ENCODE measurements at regions not wholly inside any gene's neighbourhood (a gene's known extent, or its start where the extent isn't known, plus 50 kb on each side); places are given as distances from the start of the nearest gene placed in this dataset.
"Not testable (repeated sequence)": the region's sequence is repeated elsewhere in the genome, so short reads cannot be mapped to it uniquely, and the experiment has no call there.

DNA sequence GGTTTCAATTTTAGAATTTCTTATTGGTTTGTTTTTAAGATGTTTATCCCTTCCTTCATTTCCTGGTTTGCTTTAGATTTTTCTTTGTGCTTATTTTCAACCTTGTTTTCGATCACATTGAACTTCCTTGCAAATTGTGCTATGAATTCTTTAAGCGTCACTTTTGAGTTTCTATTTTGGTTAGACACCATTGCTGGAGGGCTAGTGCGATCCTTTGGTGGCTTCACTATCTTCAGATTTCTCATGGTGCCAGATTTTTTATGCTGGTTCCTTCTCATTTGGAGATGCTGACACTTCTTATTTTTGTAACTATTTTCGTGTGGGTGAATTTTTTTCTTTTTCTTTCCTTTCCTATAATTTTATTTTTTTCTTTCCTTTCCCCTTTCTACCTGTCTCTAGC is 227.2 kb upstream of the HDX start:
- WGBS (ENCODE audit: insufficient coverage, low lambda C conversion rate), result 87% methylated on average over 3 of the region's 4 CpGs
- no peaks in the 10 kb centered on the region for H3K4me1 ChIP-seq (ENCODE audit: control insufficient read depth, insufficient read depth, low read length)
- no peak for DNase-seq
- no peaks in the 10 kb centered on the region for H3K36me3 ChIP-seq (ENCODE audit: control insufficient read depth, insufficient read depth, low read length)
- H3K27ac ChIP-seq (ENCODE audit: low read length), result no peak overlapping the region
- H3K27me3 ChIP-seq (ENCODE audit: control insufficient read depth, insufficient read depth, low read length), result no peaks in the 10 kb centered on the region
- no peak overlapping the region for H3K4me3 ChIP-seq (ENCODE audit: low read length)
- H3K9me3 ChIP-seq (ENCODE audit: control insufficient read depth, low read depth, low read length), result no peaks in the 10 kb centered on the region

DNA sequence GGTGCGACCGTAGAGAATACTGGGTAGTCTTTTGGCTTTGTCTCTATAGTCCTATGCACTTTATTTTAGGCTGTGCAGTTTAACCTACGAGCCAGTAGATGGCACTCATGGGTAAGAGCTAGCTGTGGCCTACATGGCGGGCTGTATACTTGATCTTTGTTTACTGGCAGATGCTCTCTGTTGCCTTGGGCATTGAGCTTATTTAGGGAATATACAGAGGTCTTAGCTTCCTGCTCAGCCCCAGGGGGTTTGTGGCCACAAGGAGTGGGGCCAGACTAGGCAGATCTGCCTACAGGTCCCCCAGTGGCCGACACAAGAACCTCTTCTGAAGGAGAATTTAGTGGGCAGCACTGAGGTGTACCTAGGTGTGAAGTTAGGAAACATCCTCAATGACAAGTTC is 227.6 kb upstream of the HDX start:
- WGBS (ENCODE audit: insufficient coverage, low lambda C conversion rate), result 8% methylated on average over 2 of the region's 5 CpGs
- H3K36me3 ChIP-seq (ENCODE audit: control insufficient read depth, insufficient read depth, low read length), result no peaks in the 10 kb centered on the region
- H3K4me1 ChIP-seq (ENCODE audit: control insufficient read depth, insufficient read depth, low read length), result no peaks in the 10 kb centered on the region
- H3K4me3 ChIP-seq (ENCODE audit: low read length), result no peak overlapping the region
- no peak overlapping the region for H3K27ac ChIP-seq (ENCODE audit: low read length)
- H3K9me3 ChIP-seq (ENCODE audit: control insufficient read depth, low read depth, low read length), result no peaks in the 10 kb centered on the region
- DNase-seq, result peak in 1 of 2 donors; percentile 17
- H3K27me3 ChIP-seq (ENCODE audit: control insufficient read depth, insufficient read depth, low read length), result no peaks in the 10 kb centered on the region

DNA sequence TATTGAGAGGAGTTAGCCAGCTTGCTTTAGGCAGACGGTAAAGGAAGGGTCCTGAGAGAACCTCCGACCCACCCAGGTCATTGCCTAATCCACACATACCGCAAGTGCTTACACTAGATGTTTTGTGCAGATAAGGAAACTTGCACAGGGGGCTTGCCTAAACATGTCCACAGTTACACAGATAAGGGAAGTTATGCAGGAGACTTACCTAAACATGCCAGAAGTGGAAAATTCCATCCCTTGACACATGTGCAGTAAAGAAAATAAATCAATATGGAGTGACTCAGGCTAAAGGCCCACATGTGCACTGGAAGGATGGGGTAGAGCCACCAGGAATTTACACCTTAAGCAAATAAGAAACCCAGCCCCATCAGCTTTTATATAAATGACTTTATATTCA is 232.8 kb upstream of the HDX start:
- no peak overlapping the region for H3K4me3 ChIP-seq (ENCODE audit: low read length)
- H3K27ac ChIP-seq (ENCODE audit: low read length), result no peak overlapping the region
- no CpG with 5 or more reads among the region's 3 CpGs for WGBS (ENCODE audit: insufficient coverage, low lambda C conversion rate)
- DNase-seq, result no peak
- H3K4me1 ChIP-seq (ENCODE audit: control insufficient read depth, insufficient read depth, low read length), result no peaks in the 10 kb centered on the region
- H3K36me3 ChIP-seq (ENCODE audit: control insufficient read depth, insufficient read depth, low read length), result no peaks in the 10 kb centered on the region
- no peaks in the 10 kb centered on the region for H3K9me3 ChIP-seq (ENCODE audit: control insufficient read depth, low read depth, low read length)
- no peaks in the 10 kb centered on the region for H3K27me3 ChIP-seq (ENCODE audit: control insufficient read depth, insufficient read depth, low read length)

DNA sequence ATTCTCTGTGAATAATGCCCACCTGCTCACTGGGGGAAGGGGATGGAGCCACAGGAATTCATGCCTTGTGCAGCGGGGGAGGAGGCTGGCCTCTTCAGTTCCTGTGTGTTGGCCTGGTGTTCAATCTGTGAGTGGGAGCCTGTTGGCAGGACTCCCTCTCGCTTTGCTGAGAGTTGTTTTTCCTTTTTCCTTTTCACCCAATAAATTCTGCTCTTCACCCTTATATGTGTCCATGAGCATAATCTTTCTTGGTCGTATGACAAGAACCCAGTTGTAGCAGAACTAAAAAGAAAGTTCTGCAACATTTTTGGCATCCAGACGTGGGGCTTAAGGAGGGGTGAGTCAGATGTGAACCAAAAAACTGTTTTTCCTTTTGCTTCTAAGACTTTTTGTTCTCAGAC is 235.2 kb upstream of the HDX start:
- Histone ChIP-seq H3K27me3 (ENCODE audit: control insufficient read depth, insufficient read depth, low read length) (no peaks in the 10 kb centered on the region), H3K4me3 (ENCODE audit: low read length) (no peak overlapping the region), H3K36me3 (ENCODE audit: control insufficient read depth, insufficient read depth, low read length) (no peaks in the 10 kb centered on the region), H3K4me1 (ENCODE audit: control insufficient read depth, insufficient read depth, low read length) (no peaks in the 10 kb centered on the region), H3K9me3 (ENCODE audit: control insufficient read depth, low read depth, low read length) (no peaks in the 10 kb centered on the region), H3K27ac (ENCODE audit: low read length) (no peak overlapping the region)
- WGBS (ENCODE audit: insufficient coverage, low lambda C conversion rate), result no CpG with 5 or more reads among the region's 4 CpGs
- no peak for DNase-seq

DNA sequence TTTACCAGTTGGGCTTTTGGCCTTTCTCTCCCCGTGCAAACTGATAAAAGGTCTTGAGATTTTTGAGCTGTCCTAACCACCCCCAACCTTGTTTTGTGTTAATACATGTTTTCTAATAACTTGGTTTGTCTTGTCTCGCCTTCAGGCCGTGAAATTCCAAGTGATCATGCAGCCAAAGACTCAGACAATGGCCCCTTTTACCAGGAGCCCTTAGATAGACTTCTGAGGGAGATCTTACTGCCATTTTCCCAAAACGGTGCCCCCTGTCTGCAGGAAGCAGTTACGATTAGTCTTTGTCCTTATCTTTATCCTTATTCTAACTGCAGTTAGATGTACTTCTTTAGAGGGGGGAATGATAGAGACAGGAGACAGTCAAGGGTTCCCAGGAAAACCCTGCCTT is 245.3 kb upstream of the HDX start:
- Histone ChIP-seq H3K27me3 (ENCODE audit: control insufficient read depth, insufficient read depth, low read length) (no peaks in the 10 kb centered on the region), H3K4me3 (ENCODE audit: low read length) (no peak overlapping the region), H3K4me1 (ENCODE audit: control insufficient read depth, insufficient read depth, low read length) (no peaks in the 10 kb centered on the region), H3K27ac (ENCODE audit: low read length) (no peak overlapping the region), H3K9me3 (ENCODE audit: control insufficient read depth, low read depth, low read length) (no peaks in the 10 kb centered on the region), H3K36me3 (ENCODE audit: control insufficient read depth, insufficient read depth, low read length) (no peaks in the 10 kb centered on the region)
- WGBS (ENCODE audit: insufficient coverage, low lambda C conversion rate), result no CpG with 5 or more reads among the region's 5 CpGs
- DNase-seq, result no peak

DNA sequence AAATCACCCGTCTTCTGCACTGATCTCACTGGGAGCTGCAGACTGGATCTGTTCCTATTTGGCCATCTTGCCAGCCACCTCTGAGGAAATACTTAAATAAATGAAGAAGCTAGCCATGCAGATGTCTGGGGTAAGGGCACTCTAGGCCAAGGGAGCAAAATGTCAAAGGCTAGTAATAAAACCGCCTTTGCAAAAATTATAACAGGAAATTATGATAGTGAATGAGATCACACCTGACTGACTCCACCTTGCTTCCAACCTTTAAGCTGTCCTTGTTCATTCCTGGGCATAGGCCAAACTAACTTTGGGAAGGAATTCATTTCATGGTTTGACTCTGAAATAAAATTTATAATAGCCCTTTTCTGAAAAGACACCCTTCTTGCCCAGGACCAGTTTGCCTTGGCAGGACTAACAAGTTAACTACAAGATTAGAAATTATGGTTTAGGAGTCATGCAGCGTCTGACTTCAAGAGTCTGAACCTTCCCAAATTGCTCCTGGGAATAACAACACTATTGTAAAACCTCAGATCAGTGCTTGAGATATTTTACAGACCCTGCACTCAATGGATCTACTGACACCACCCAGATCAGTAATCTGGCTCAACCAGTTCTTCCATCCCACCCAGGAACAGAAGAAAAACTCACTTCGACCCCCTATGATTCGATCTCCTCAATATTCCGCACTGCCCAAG is 246.9 kb upstream of the HDX start:
- Histone ChIP-seq H3K4me1 (ENCODE audit: control insufficient read depth, insufficient read depth, low read length) (no peaks in the 10 kb centered on the region), H3K36me3 (ENCODE audit: control insufficient read depth, insufficient read depth, low read length) (no peaks in the 10 kb centered on the region), H3K9me3 (ENCODE audit: control insufficient read depth, low read depth, low read length) (no peaks in the 10 kb centered on the region), H3K27ac (ENCODE audit: low read length) (no peak overlapping the region), H3K4me3 (ENCODE audit: low read length) (no peak overlapping the region), H3K27me3 (ENCODE audit: control insufficient read depth, insufficient read depth, low read length) (no peaks in the 10 kb centered on the region)
- no CpG with 5 or more reads among the region's 6 CpGs for WGBS (ENCODE audit: insufficient coverage, low lambda C conversion rate)
- DNase-seq, result no peak

- WGBS (ENCODE audit: insufficient coverage, low lambda C conversion rate), result no CpG with 5 or more reads among the region's 1 CpG
- Histone ChIP-seq H3K4me1 (ENCODE audit: control insufficient read depth, insufficient read depth, low read length) (no peaks in the 10 kb centered on the region), H3K27ac (ENCODE audit: low read length) (no peak overlapping the region), H3K4me3 (ENCODE audit: low read length) (no peak overlapping the region), H3K27me3 (ENCODE audit: control insufficient read depth, insufficient read depth, low read length) (no peaks in the 10 kb centered on the region), H3K9me3 (ENCODE audit: control insufficient read depth, low read depth, low read length) (no peaks in the 10 kb centered on the region), H3K36me3 (ENCODE audit: control insufficient read depth, insufficient read depth, low read length) (no peaks in the 10 kb centered on the region)
- DNase-seq, result no peak
These were observed 243.1 kb upstream of the APOOL start for GRCh38 chrX:84760560-84760959.

GRCh38 chrX:84796321-84796720 is 207.4 kb upstream of the APOOL start:
- Histone ChIP-seq H3K36me3 (ENCODE audit: control insufficient read depth, insufficient read depth, low read length) (no peaks in the 10 kb centered on the region), H3K4me3 (ENCODE audit: low read length) (no peak overlapping the region), H3K4me1 (ENCODE audit: control insufficient read depth, insufficient read depth, low read length) (no peaks in the 10 kb centered on the region), H3K27ac (ENCODE audit: low read length) (no peak overlapping the region), H3K27me3 (ENCODE audit: control insufficient read depth, insufficient read depth, low read length) (no peaks in the 10 kb centered on the region), H3K9me3 (ENCODE audit: control insufficient read depth, low read depth, low read length) (no peaks in the 10 kb centered on the region)
- DNase-seq, result no peak
- WGBS (ENCODE audit: insufficient coverage, low lambda C conversion rate), result no CpG with 5 or more reads among the region's 1 CpG

GRCh38 chrX:84830836-84831235 is 172.8 kb upstream of the APOOL start:
- H3K36me3 ChIP-seq (ENCODE audit: control insufficient read depth, insufficient read depth, low read length), result no peaks in the 10 kb centered on the region
- H3K27ac ChIP-seq (ENCODE audit: low read length), result no peak overlapping the region
- H3K4me3 ChIP-seq (ENCODE audit: low read length), result no peak overlapping the region
- no peaks in the 10 kb centered on the region for H3K9me3 ChIP-seq (ENCODE audit: control insufficient read depth, low read depth, low read length)
- no peaks in the 10 kb centered on the region for H3K27me3 ChIP-seq (ENCODE audit: control insufficient read depth, insufficient read depth, low read length)
- DNase-seq, result peak in 1 of 2 donors; percentile 3
- no peaks in the 10 kb centered on the region for H3K4me1 ChIP-seq (ENCODE audit: control insufficient read depth, insufficient read depth, low read length)

- DNase-seq; H3K4me1 ChIP-seq (ENCODE audit: control insufficient read depth, insufficient read depth, low read length); H3K27me3 ChIP-seq (ENCODE audit: control insufficient read depth, insufficient read depth, low read length); H3K9me3 ChIP-seq (ENCODE audit: control insufficient read depth, low read depth, low read length); H3K27ac ChIP-seq (ENCODE audit: low read length); H3K36me3 ChIP-seq (ENCODE audit: control insufficient read depth, insufficient read depth, low read length); H3K4me3 ChIP-seq (ENCODE audit: low read length): not testable (repeated sequence)
- WGBS (ENCODE audit: insufficient coverage, low lambda C conversion rate), result no CpG with 5 or more reads among the region's 1 CpG
These were observed 157.1 kb upstream of the APOOL start for GRCh38 chrX:84846541-84846940.

- not testable (repeated sequence) for H3K9me3 ChIP-seq (ENCODE audit: control insufficient read depth, low read depth, low read length); DNase-seq; H3K36me3 ChIP-seq (ENCODE audit: control insufficient read depth, insufficient read depth, low read length); H3K27me3 ChIP-seq (ENCODE audit: control insufficient read depth, insufficient read depth, low read length); H3K4me1 ChIP-seq (ENCODE audit: control insufficient read depth, insufficient read depth, low read length); H3K4me3 ChIP-seq (ENCODE audit: low read length); H3K27ac ChIP-seq (ENCODE audit: low read length)
- no CpG with 5 or more reads among the region's 3 CpGs for WGBS (ENCODE audit: insufficient coverage, low lambda C conversion rate)
These were observed 152.5 kb upstream of the APOOL start for GRCh38 chrX:84851183-84851582.
